Stimulated activated CD4-positive, alpha-beta T cell treated with anti-CD3 and anti-CD28 coated beads, TNF-alpha, amount 100 ng/mL, for 48 hours (primary cell): ENCODE measurements at regions not wholly inside any gene's neighbourhood (a gene's known extent, or its start where the extent isn't known, plus 50 kb on each side); places are given as distances from the start of the nearest gene placed in this dataset.
A peak's percentile ranks its signal among the peaks of the same experiment; 100 is the strongest.
"Not testable (repeated sequence)": the region's sequence is repeated elsewhere in the genome, so short reads cannot be mapped to it uniquely, and the experiment has no call there.

Experiments
- DNase-seq, 3 donors: peaks; one replicate each; pipeline ENCODE4 v3.0.0-alpha.2; 2020; ENCODE audit warnings: low read depth in 3 of 3

GRCh38 chr1:58255192-58255591 lies 291.3 kb downstream of the OMA1 start:
- DNase-seq, result no peak

- DNase-seq, result no peak
Observed at GRCh38 chr1:58251430-58252073, 295.0 kb downstream of the OMA1 start.

GRCh38 chr1:58250587-58250948 lies 296.0 kb downstream of the OMA1 start:
- DNase-seq, result no peak

- peak in 1 of 3 donors; percentile 3 for DNase-seq
Observed at GRCh38 chr1:58249737-58250586, 296.6 kb downstream of the OMA1 start.

- no peak for DNase-seq
Observed at GRCh38 chr1:58249388-58249736, 297.2 kb downstream of the OMA1 start.

- DNase-seq, result no peak
Observed at GRCh38 chr1:58248791-58249190, 297.7 kb downstream of the OMA1 start.

GRCh38 chr1:58248072-58248471 lies 298.5 kb downstream of the OMA1 start:
- DNase-seq, result no peak

GRCh38 chr1:58246549-58246948 lies 300.0 kb downstream of the OMA1 start:
- DNase-seq, result no peak

- no peak for DNase-seq
Observed at GRCh38 chr1:58244872-58245271, 301.7 kb downstream of the OMA1 start.

GRCh38 chr1:58238846-58239245 lies 307.7 kb downstream of the OMA1 start:
- no peak for DNase-seq

GRCh38 chr1:58233729-58234128 lies 312.8 kb downstream of the OMA1 start:
- no peak for DNase-seq

GRCh38 chr1:58231204-58231603 lies 315.3 kb downstream of the OMA1 start:
- no peak for DNase-seq

GRCh38 chr1:58227604-58228003 lies 318.9 kb downstream of the OMA1 start:
- no peak for DNase-seq

- no peak for DNase-seq
Observed at GRCh38 chr1:58223522-58223921, 323.0 kb downstream of the OMA1 start.

- no peak for DNase-seq
Observed at GRCh38 chr1:58220836-58221472, 325.6 kb downstream of the OMA1 start.

- DNase-seq, result not testable (repeated sequence)
Observed at GRCh38 chr1:58216169-58216568, 330.4 kb downstream of the OMA1 start.

GRCh38 chr1:58214674-58215073 lies 331.9 kb downstream of the OMA1 start:
- DNase-seq, result no peak

- DNase-seq, result no peak
Observed at GRCh38 chr1:58211869-58212268, 334.7 kb downstream of the OMA1 start.

GRCh38 chr1:58209575-58209974 lies 337.0 kb downstream of the OMA1 start:
- no peak for DNase-seq

- no peak for DNase-seq
Observed at GRCh38 chr1:58206749-58207148, 339.8 kb downstream of the OMA1 start.

GRCh38 chr1:58204284-58204683 lies 342.2 kb downstream of the OMA1 start:
- no peak for DNase-seq

- no peak for DNase-seq
Observed at GRCh38 chr1:58201492-58202106, 344.9 kb downstream of the OMA1 start.

GRCh38 chr1:58200437-58200836 lies 346.1 kb downstream of the OMA1 start:
- no peak for DNase-seq
